K562 (cell line): ENCODE measurements at regions not wholly inside any gene's neighbourhood (a gene's known extent, or its start where the extent isn't known, plus 50 kb on each side); places are given as distances from the start of the nearest gene placed in this dataset.

Source experiments
- ATAC-seq: fragments of 200-7000 bp; cut with Tn5 transposase; 3 replicates; pipeline ENCODE4 v1.9.1; 2020; ENCODE audit warnings: moderate library complexity
- BruUV-seq: library from RNA; stranded (reverse); fragments of 400-500 nt; replicated peaks from 2 replicates; lab custom pipeline; 2021; lab: Mats Ljungman, UMichigan
- CTCF ChIA-PET: fragments of 300-600 bp; formaldehyde crosslinking; extraction: SDS; loops from one replicate; lab custom pipeline; 2021; ENCODE audit warnings: low intra/inter-chr PET ratio; lab: Yijun Ruan, JAX
- POLR2A ChIA-PET: fragments of 300-600, 350-650 bp; sonication (Branson Sonifier 250); formaldehyde crosslinking; extraction: SDS; loops from one replicate; lab custom pipeline; 2021; ENCODE audit warnings: antibody characterized with exemption, inconsistent platforms; lab: Yijun Ruan, JAX
- DNase-seq, 4 experiments: peaks; one replicate each; pipeline versions ENCODE4 v3.0.0 to v3.0.0-alpha.2; 2011 to 2018; ENCODE audit warnings: low spot score in 3 of 4, mixed read lengths in 3 of 4; ENCODE audit errors: extremely low read depth in 1 of 4
- FAIRE-seq: peaks from 2 replicates; lab custom pipeline; 2011; peaks lifted over from hg19 to GRCh38; lab: Jason Lieb, UNC
- H2AFZ ChIP-seq: 2 replicates; pipeline ENCODE4 v1.6.0; 2011; ENCODE audit warnings: low read depth, low read length, control low read depth, inconsistent platforms
- H3K27ac ChIP-seq: fragments of 200-600 bp; 3 replicates; pipeline ENCODE4 v1.8.0; 2011; ENCODE audit warnings: low read depth, mild to moderate bottlenecking, control low read depth, inconsistent platforms, low read length, moderate library complexity, mixed read lengths; ENCODE audit errors: extremely low read depth
- H3K27me3 ChIP-seq, 2 experiments: fragments of 300-600 bp in 1 of 2; 2 replicates in 1 of 2; 3 replicates in 1 of 2; pipeline versions ENCODE4 v1.6.0 to v1.8.0; 2011; ENCODE audit warnings: inconsistent platforms in 2 of 2, low read length in 2 of 2, mild to moderate bottlenecking in 1 of 2, mixed read lengths in 1 of 2, moderate library complexity in 1 of 2; ENCODE audit not compliant: control insufficient read depth in 2 of 2, insufficient read depth in 2 of 2
- H3K36me3 ChIP-seq: fragments of 300-600 bp; 3 replicates; pipeline ENCODE4 v1.8.0; 2011; ENCODE audit warnings: mild to moderate bottlenecking, low read length, inconsistent platforms; ENCODE audit not compliant: control insufficient read depth, insufficient read depth
- H3K4me1 ChIP-seq, 2 experiments: fragments of 200-600 bp in 1 of 2; replicated peaks in 1 of 2; 2 replicates in 1 of 2; 3 replicates in 1 of 2; pipeline versions ENCODE4 v1.5.1 to v1.8.0; 2011; ENCODE audit warnings: inconsistent platforms in 2 of 2, low read length in 2 of 2, mild to moderate bottlenecking in 1 of 2, mixed read lengths in 1 of 2, moderate library complexity in 1 of 2; ENCODE audit not compliant: control insufficient read depth in 2 of 2, insufficient read depth in 2 of 2
- H3K4me2 ChIP-seq: 2 replicates; pipeline ENCODE4 v1.6.1; 2011; ENCODE audit warnings: low read length, control low read depth, inconsistent platforms, mixed read lengths; ENCODE audit not compliant: insufficient read depth
- H3K4me3 ChIP-seq: fragments of 200-600 bp; sonication (generic), shearing (Covaris generic); 2 replicates; pipeline ENCODE4 v1.5.1; 2016; ENCODE audit warnings: control low read depth, inconsistent platforms
- H3K79me2 ChIP-seq: fragments of 200-600 bp; 3 replicates; pipeline ENCODE4 v1.8.0; 2011; ENCODE audit warnings: low read length, inconsistent platforms; ENCODE audit not compliant: control insufficient read depth, insufficient read depth
- H3K9ac ChIP-seq, 2 experiments: 2 replicates each; pipeline versions ENCODE4 v1.6.0 to v1.6.1; 2011; ENCODE audit warnings: low read depth in 2 of 2, low read length in 2 of 2, control low read depth in 1 of 2, inconsistent platforms in 1 of 2, mild to moderate bottlenecking in 1 of 2, mixed read lengths in 1 of 2; ENCODE audit not compliant: insufficient read depth in 1 of 2
- H3K9me1 ChIP-seq: one replicate; pipeline ENCODE4 v1.6.0; 2011; ENCODE audit warnings: inconsistent platforms, mild to moderate bottlenecking, low read length, moderate library complexity; ENCODE audit not compliant: control insufficient read depth, insufficient read depth
- H3K9me3 ChIP-seq: replicated peaks from 2 replicates; pipeline ENCODE4 v1.5.1; 2011; ENCODE audit warnings: low read depth, low read length, inconsistent platforms; ENCODE audit not compliant: control insufficient read depth, insufficient read depth
- H4K20me1 ChIP-seq: replicated peaks from 2 replicates; pipeline ENCODE4 v1.6.1; 2011; ENCODE audit warnings: low read length, inconsistent platforms, mixed read lengths; ENCODE audit not compliant: control insufficient read depth, insufficient read depth
- HDAC3 ChIP-seq: fragments of 450-650 bp; IDR thresholded peaks from 2 replicates; pipeline ENCODE4 v1.6.1; 2018; ENCODE audit warnings: borderline replicate concordance, mild to moderate bottlenecking, moderate library complexity; ENCODE audit not compliant: partially characterized antibody
- HLTF ChIP-seq: fragments of 450-650 bp; IDR thresholded peaks from 2 replicates; pipeline ENCODE4 v1.6.1; 2016
- LCOR ChIP-seq: sonication (generic); formaldehyde crosslinking; IDR thresholded peaks from 2 replicates; pipeline ENCODE4 v1.8.0; 2022; ENCODE audit warnings: mild to moderate bottlenecking, missing genetic modification reagents
- PHF21A ChIP-seq: fragments of 450-650 bp; IDR thresholded peaks from 2 replicates; pipeline ENCODE4 v1.6.1; 2017; ENCODE audit warnings: low read depth, borderline replicate concordance
- POLR2AphosphoS5 ChIP-seq: IDR thresholded peaks from 2 replicates; pipeline ENCODE4 v1.6.1; 2011; ENCODE audit warnings: mild to moderate bottlenecking, low read depth, low read length, moderate library complexity; ENCODE audit not compliant: control insufficient read depth, insufficient read depth
- PRPF4 ChIP-seq: fragments of 200-400 bp; formaldehyde crosslinking; IDR thresholded peaks from one replicate; pipeline ENCODE4 v1.6.1; 2017; ENCODE audit warnings: low read length, low read depth, mild to moderate bottlenecking; ENCODE audit not compliant: insufficient read depth, poor library complexity, severe bottlenecking
- RBFOX2 ChIP-seq: fragments of 200-400 bp; formaldehyde crosslinking; IDR thresholded peaks from 2 replicates; pipeline ENCODE4 v1.6.1; 2017; ENCODE audit warnings: low read depth, mild to moderate bottlenecking, low read length, moderate library complexity
- RUNX1 ChIP-seq: sonication (generic); IDR thresholded peaks from 2 replicates; pipeline ENCODE4 v1.6.1; 2016; ENCODE audit warnings: antibody characterized with exemption, low read depth
- SMARCB1 ChIP-seq: IDR thresholded peaks from 2 replicates; pipeline ENCODE4 v1.6.1; 2011; ENCODE audit warnings: improper control_type of control experiment, low read depth; ENCODE audit not compliant: insufficient read length
- TCF7 ChIP-seq: sonication (generic); IDR thresholded peaks from 2 replicates; pipeline ENCODE4 v1.6.1; 2016; ENCODE audit warnings: antibody characterized with exemption, borderline replicate concordance
- WGBS: fragments of 100-300 bp; shearing (Covaris generic); methylation state at CpG from one replicate; pipeline ENCODE4 v1.1.6; 2016; ENCODE audit warnings: low coverage, mixed read lengths; ENCODE audit not compliant: insufficient coverage; ENCODE audit errors: missing lambda C conversion rate; 5-methylcytosine and 5-hydroxymethylcytosine counted together
- in situ Hi-C: fragments of 300-500 bp; cut with MboI; formaldehyde crosslinking; loops from 4 replicates; pipeline ENCODE4 v1.15.0; 2018; ENCODE audit warnings: inconsistent platforms, mixed read lengths
- intact Hi-C: fragments of 100-400 bp; cut with micrococcal nuclease; formaldehyde crosslinking; loops from 2 replicates; pipeline ENCODE4 v1.14.2; 2022
- TF ChIP-seq, protein P1 (sequence below): fragments of 450-650 bp; conservative IDR thresholded peaks from 2 replicates; pipeline ENCODE4 v1.6.1; 2016; ENCODE audit warnings: missing genetic modification characterization, low read depth, mild to moderate bottlenecking, control low read depth, missing compliant biosample characterization
- TF ChIP-seq, protein P2 (sequence below): fragments of 450-650 bp; IDR thresholded peaks from 2 replicates; pipeline ENCODE4 v1.6.1; 2017; ENCODE audit warnings: mild to moderate bottlenecking, moderate library complexity
- TF ChIP-seq, protein P3 (sequence below), 3 experiments: fragments of 200-800 bp in 1 of 3; sonication (Bioruptor generic) in 1 of 3; sonication (generic) in 1 of 3; formaldehyde crosslinking in 1 of 3; IDR thresholded peaks; 2 replicates each; pipeline versions ENCODE4 v1.6.1 to v1.8.0; 2016 to 2022; ENCODE audit warnings: mild to moderate bottlenecking in 2 of 3, missing compliant biosample characterization in 2 of 3, missing genetic modification characterization in 2 of 3, missing genetic modification reagents in 1 of 3

DNA sequence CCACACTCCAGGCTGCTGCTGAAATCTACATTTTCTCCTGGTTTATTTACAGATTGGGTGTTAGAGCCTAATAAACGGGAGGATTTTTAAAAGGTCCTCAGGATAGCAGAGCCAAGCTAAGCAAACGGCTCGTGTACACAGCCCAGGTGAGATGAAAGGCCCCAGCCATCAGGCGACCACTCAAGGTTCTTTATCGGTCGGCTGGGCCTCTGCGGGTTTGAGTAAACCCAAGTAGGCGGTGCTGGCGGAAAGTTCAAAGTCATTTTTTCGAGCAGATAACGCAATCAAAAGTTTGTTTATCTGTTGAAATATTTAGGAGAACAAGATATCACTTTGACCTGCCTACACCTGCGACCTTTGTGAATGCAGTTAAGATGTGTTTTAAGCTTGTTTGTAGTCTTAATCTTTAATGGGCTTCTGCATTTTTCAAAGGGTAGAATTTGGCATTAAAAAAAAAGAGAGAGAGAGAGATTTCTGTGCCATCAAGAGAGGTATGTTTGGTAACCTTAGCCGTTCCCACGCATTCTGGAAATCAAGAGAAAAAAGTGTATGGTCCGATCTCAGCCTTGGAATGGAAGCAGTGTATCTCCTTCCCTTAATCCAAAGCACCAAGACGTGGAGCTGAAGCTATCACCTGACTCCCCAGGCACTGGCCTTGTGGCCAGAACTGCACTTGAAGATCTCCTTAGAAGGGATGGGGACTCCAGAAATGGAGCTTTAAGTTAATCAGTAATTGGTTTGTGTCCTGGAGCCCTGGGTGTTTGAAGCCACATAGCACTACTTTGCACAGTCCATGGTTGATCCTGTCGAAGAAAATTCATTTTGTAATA lies 301.7 kb upstream of the IRX5 start (continued):
- TF ChIP-seq PRPF4 = no peak
- TF ChIP-seq, protein P1, sequence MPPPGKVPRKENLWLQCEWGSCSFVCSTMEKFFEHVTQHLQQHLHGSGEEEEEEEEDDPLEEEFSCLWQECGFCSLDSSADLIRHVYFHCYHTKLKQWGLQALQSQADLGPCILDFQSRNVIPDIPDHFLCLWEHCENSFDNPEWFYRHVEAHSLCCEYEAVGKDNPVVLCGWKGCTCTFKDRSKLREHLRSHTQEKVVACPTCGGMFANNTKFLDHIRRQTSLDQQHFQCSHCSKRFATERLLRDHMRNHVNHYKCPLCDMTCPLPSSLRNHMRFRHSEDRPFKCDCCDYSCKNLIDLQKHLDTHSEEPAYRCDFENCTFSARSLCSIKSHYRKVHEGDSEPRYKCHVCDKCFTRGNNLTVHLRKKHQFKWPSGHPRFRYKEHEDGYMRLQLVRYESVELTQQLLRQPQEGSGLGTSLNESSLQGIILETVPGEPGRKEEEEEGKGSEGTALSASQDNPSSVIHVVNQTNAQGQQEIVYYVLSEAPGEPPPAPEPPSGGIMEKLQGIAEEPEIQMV (tag) = no peak
- TF ChIP-seq, protein P2, sequence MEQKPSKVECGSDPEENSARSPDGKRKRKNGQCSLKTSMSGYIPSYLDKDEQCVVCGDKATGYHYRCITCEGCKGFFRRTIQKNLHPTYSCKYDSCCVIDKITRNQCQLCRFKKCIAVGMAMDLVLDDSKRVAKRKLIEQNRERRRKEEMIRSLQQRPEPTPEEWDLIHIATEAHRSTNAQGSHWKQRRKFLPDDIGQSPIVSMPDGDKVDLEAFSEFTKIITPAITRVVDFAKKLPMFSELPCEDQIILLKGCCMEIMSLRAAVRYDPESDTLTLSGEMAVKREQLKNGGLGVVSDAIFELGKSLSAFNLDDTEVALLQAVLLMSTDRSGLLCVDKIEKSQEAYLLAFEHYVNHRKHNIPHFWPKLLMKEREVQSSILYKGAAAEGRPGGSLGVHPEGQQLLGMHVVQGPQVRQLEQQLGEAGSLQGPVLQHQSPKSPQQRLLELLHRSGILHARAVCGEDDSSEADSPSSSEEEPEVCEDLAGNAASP = no peak
- TF ChIP-seq RUNX1 = no peak

DNA sequence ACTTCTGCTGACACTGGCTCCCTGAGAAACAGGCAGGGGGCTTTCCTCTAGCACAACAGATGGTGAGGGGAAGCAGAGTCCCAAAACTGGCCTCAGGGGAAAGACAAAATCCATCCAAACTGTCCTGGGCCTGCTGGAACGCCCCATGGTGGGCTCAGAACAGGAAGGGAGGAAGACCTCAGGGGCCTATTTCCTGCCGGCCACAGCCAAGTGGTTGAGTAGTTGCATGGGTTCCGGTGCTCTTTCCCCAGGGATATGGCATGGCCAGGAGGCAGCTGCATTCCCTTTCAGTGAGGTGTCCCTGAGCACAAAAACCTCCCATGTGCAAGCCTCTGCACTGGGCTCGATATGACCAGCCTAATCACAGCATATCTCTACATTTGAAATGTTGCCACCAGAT lies 303.0 kb upstream of the IRX5 start:
- POLR2A ChIA-PET = no interaction called here
- H3K27me3 ChIP-seq = peaks cover 0 to 11% of the 10 kb centered on the region in 2 experiments; a peak in 2 of 5 replicates
- TF ChIP-seq LCOR (no peak), SMARCB1 (no peak), TCF7 (no peak), RBFOX2 (no peak), HDAC3 (no peak), POLR2AphosphoS5 (no peak), PHF21A (no peak), HLTF (no peak)
- TF ChIP-seq, protein P3, sequence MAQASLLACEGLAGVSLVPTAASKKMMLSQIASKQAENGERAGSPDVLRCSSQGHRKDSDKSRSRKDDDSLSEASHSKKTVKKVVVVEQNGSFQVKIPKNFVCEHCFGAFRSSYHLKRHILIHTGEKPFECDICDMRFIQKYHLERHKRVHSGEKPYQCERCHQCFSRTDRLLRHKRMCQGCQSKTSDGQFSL (CRISPR knock-in tag; IDR thresholded peaks at IDR 0.05) = no peak
- TF ChIP-seq, protein P3 (tag; IDR thresholded peaks at IDR 0.05) = no peak

More for the DNA sequence above, 303.0 kb upstream of the IRX5 start:
- H2AFZ ChIP-seq = no peak overlapping the region
- 0% methylated on average over 3 of the region's 4 CpGs for WGBS
- no TSS peak for BruUV-seq
- H3K9me1 ChIP-seq = no peaks in the 10 kb centered on the region
- DNase-seq = no peak
- H3K36me3 ChIP-seq = no peaks in the 10 kb centered on the region
- H3K4me2 ChIP-seq = no peak overlapping the region
- no peak for ATAC-seq
- FAIRE-seq = no peak
- no peaks in the 10 kb centered on the region for H3K79me2 ChIP-seq
- in situ Hi-C loops = no loop called here
- no peak overlapping the region for H3K27ac ChIP-seq
- no peaks in the 10 kb centered on the region for H3K9me3 ChIP-seq
- no peaks in the 10 kb centered on the region for H4K20me1 ChIP-seq
- no peak overlapping the region for H3K4me3 ChIP-seq
- no peaks in the 10 kb centered on the region for H3K4me1 ChIP-seq
- no peak overlapping the region for H3K9ac ChIP-seq
- intact Hi-C loops = no loop called here
- CTCF ChIA-PET = no interaction called here
